ENCODE measurements at regions not wholly inside any gene's neighbourhood (a gene's known extent, or its start where the extent isn't known, plus 50 kb on each side); places are given as distances from the start of the nearest gene placed in this dataset.
"Not testable (repeated sequence)": the region's sequence is repeated elsewhere in the genome, so short reads cannot be mapped to it uniquely, and the experiment has no call there.

DNA sequence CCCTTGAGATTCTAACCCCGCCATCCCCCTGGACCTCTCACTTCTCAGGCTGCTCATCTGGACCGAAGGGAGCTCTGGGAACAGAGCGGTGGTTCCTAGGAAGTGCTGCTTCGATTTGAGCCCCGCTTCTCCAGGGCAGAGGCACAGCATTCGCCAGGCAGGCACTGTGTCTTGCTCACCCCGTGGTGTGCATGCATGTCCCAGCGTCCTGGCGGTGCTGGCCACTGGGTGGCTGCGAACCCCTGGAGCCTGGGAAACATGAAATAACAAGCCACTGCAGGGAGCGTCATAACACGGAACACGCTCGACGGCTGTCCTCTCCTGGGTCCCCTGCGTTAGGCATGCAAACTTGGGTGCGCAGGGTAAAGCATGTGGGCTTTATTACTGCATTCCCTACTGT is 4040.3 kb upstream of the TPTE start:
- not testable (repeated sequence) for DNase-seq (ENCODE audit: low read depth); H3K4me3 ChIP-seq (ENCODE audit: low read length)

DNA sequence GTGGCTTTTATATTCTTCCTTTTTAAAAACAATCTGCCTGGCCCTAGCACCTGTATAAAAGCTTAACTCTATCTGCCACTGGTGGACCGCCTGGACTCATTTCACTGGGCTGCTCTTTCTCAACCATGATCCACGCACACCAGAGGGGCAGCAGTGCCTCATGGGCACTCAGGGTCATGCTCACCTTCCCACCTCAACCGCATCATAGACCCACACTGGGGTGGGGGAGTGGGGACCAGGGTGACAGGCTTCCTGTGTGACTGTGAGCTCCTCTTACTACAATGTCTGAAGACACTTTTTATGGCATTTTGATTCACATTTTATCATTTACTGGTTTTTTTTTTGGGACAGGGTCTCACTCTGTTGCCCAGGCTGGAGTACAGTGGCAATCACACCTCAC is 4038.8 kb upstream of the TPTE start:
- not testable (repeated sequence) for DNase-seq (ENCODE audit: low read depth); H3K4me3 ChIP-seq (ENCODE audit: low read length)

DNA sequence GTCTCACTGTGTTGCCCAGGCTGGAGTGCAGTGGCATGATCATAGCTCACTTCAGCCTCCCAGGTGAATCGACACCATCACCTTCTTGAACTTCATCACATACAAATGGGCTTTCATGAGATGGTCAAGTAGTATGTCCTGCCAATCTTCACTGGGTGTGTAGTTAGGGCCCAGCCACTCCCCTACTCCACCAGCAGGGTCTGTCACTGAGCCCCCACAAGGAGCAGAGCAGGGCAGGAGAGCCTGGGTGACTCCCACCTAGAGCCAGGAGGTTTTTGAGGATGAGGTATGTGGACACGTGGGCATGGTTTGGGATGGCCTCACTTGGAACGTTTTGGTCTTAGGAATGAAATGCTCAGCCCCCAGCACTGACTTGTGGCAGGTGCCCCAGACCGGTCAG is 4037.7 kb upstream of the TPTE start:
- DNase-seq (ENCODE audit: low read depth); H3K4me3 ChIP-seq (ENCODE audit: low read length): not testable (repeated sequence)

DNA sequence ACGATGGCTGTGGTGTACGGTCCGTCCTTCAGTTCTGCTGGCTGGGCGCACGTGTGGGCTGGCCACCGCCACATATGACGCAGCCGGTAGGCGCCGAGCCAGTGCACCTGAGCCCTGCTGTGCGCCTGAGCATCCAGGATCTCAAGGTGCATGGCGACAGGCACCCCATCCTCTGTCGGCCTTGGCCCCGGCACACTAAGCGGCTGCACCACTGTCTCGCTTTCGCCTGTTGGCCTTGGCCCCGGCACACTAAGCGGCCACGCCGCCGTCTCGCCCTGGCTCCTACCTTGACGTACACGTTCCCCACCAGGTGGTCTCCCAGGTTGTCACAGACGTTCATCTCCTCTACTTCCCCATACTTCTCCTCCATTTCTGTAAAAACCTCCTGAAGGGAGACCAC is 4034.6 kb upstream of the TPTE start:
- DNase-seq (ENCODE audit: low read depth); H3K4me3 ChIP-seq (ENCODE audit: low read length): not testable (repeated sequence)

DNA sequence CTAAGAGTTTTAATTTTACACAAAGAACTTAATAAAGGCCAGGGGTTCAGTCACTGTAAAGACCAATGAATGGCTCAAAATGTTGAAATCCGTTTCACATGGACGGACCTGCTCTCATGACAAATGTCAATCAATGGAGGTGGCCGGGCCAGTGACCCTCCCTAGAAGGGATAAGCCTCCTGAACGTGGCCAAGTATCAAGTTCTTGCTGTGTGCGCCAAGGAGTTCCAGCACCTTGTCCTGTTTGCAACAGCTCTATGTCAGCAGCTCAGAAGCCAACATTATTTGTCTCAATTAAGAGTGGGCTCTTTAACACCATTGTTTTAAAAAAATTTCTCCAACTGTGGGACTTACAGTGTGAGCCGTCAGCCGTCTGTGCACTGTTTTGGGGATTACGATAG is 4028.7 kb upstream of the TPTE start:
- H3K4me3 ChIP-seq (ENCODE audit: low read length); DNase-seq (ENCODE audit: low read depth): not testable (repeated sequence)

DNA sequence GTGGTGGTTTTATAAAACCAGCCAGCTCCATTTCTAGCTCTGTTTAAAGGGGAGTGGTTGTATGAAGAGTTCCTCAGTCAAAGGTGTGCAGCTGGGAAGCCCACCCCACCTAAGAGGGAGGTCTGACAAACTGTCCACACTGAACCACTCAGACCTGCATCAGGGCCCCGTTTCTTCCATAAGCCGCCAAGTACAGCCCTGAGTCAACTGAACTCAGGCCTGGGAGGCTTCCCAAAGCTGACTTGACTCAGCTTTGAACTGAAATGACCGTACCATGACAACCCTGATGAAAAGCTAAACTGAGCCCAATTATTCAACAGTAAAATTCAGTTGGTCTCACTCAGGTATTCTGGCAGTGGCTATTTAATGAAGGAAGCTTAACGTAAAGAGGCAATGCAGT is 4027.4 kb upstream of the TPTE start:
- not testable (repeated sequence) for DNase-seq (ENCODE audit: low read depth); H3K4me3 ChIP-seq (ENCODE audit: low read length)

DNA sequence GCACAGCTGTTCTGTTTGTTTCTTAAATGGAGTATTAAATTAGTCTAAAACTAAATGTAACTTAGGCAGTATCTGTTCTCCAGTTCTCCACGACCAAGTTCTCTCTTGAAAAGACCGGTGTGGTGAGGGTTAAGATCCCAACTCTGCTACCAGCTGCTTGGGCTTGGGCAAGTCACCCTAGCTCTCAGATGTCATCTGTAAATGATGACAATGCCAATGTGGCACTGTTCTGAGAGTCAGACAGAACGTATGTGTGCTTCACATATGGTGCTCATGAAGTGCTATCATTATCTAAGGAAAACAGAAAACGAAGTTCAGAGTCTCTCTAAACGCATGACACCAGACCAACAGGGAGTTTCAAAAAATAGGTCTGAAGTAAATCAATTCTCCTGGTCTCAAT is 4025.0 kb upstream of the TPTE start:
- not testable (repeated sequence) for H3K4me3 ChIP-seq (ENCODE audit: low read length); DNase-seq (ENCODE audit: low read depth)

DNA sequence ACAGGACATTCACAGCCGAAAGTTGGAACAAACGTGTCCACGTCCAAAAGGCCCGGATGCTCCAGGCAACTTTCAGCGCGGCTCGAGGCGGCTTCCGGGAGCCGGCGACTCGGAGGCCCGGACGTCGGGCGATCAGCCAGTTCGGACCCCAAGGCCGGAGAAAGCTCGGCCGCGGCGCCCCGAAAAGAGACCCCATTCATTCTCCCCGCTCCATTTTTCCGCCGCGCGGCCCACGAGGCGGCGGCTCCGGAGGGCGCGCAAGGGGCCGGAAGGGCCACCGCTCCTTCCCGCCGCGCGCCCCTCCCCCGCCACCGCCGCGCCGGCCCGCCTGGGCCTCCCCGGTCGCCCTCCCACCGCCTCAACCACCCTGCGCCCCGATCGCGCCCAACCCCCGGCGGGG is 4022.7 kb upstream of the TPTE start:
- peak; percentile 1 for DNase-seq (ENCODE audit: low read depth)
- H3K4me3 ChIP-seq (ENCODE audit: low read length), result peak overlapping the region; percentile 42

DNA sequence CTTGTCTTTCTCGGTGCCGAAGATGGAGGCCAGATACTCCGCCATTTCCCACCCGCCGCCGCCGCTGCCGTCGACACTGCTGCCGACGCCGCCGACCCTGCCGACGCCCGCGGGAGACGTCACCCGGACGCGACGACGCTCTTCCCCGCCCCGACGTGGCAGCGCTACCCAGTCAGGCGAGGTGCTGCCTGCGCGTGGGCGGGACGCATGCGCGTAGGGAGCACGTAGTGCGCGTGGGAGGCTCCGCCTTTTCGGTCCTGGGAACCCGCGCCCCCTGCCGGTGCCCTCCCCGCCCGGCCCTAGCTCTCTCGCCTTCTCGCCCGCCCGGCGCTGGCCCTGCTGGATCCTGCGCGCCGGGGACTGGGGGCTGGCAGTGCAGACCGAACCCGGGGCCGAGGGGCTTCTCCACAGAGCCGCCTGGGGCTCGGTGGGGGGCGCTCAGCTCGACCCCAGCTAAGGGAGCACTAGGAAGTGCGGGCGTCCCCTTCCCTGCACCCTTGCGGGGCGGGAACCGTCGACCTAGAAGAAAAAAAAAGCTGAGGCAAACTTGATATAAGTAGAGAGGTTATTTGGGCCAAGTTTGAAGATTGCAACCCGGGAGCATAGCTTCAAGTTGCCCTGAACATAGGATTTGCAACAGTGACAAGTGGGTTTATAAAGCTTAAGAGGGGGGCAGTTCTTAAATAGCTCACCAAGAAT is 4022.1 kb upstream of the TPTE start:
- not testable (repeated sequence) for H3K4me3 ChIP-seq (ENCODE audit: low read length); DNase-seq (ENCODE audit: low read depth)

DNA sequence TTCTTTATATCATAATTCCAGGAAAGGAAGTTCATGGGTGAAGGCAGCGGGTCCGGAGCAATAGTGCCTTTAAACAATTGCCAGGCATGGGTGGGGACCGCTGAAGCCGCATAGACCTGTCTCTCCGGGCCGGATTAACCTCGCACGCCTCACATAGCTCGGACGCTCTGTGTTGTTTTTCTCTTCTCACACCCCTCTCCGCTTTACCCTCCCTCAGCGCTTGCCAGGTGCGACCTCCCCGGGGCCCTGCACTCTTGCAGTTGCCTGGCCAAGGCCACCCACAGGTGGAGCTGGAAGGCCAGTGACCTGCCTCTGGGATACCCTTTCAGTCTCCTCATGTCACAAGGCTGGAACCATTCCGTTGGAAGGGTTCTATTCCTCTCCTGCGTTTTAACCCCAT is 4021.5 kb upstream of the TPTE start:
- DNase-seq (ENCODE audit: low read depth); H3K4me3 ChIP-seq (ENCODE audit: low read length): not testable (repeated sequence)

DNA sequence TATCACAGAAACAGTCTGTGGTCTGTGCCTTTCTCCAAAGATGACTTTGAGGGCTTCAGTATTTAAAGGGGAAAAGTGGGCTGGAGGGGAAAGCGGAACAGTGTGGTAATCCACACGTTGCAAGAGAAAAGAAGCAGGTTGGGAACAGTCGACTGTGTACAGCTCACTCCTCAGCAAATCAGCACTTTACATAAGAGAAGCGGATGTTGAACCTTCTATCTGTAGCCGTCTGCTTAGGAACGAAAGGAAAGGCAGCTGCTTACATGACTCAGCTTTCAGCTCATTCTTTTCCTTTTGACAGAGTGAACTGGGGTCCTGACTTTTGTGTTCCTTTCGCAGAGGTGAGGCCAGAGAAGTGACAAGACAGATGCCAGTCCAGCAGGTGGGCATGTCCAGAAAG is 4020.7 kb upstream of the TPTE start:
- not testable (repeated sequence) for H3K4me3 ChIP-seq (ENCODE audit: low read length)

DNA sequence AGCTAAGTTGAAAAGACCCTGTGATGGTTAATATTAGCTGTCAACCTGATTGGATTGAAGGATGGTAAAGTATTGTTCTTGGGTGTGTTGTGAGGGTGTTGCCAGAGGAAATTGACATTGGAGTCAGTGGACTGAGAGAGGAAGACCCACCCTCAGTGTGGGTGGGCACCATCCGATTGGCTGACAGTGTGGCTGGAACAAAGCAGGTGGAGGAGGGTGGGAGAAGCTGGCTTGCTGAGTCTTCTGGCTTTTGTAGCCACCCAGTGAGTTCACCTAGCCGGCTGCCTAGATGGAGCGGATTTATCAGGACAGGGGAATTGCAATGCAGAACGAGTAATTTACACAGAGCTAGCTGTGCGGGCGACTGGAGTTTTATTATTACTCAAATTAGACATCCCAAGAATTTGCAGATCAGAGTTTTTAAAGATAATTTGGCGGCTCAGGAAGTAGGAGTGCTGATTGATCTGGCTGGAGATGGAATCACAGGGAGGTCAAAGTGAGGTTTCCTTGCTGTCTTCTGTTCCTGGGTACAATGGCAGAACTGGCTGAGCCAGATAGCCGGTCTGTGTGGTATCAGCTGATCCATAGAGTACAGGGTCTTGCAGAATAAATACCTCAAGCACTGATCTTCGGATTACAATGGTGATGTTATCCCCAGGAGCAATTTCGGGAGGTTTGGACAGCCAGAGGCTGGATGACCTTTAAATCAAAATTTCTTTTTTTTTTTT is 4015.1 kb upstream of the TPTE start:
- not testable (repeated sequence) for H3K4me3 ChIP-seq (ENCODE audit: low read length); DNase-seq (ENCODE audit: low read depth)

More for the DNA sequence above, 4020.7 kb upstream of the TPTE start:
- DNase-seq (ENCODE audit: low read depth), result not testable (repeated sequence)

DNA sequence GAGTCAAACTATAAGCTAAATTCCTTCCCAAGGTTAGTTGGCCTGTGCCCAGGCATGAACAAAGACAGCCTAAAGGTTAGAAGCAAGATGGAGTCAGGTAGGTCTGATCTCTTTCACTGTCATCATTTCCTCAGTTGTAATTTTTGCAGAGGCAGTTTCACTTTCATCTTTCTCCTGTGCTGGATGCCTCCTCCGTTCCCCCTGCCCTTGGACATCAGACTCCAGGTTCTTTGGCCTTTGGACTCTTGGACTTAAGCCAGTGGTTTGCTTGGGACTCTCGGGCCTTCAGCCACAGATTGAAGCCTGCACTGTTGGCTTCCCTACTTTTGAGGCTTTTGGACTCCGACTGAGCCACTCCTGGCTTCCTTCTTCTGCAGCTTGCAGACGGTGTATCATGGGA is 4013.8 kb upstream of the TPTE start:
- not testable (repeated sequence) for DNase-seq (ENCODE audit: low read depth); H3K4me3 ChIP-seq (ENCODE audit: low read length)

DNA sequence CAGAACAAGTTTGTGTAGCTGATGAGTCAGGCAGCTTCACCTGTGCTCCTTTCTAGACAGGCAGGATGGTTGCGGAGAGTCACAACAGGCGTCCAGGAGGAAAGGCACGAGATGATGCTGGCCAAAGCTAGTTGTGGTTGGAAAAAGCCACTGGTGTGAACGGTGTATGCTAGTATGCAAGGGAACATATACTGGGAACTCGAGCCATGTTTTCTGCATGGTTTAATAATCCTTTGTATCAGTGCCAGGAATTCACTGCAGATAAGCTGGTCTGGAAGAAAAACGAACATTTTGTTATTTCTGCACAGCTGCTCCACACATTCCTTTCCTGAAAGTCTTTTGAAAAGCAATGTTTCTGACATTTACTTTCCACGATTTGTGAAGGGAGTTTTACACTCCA is 3999.6 kb upstream of the TPTE start:
- DNase-seq (ENCODE audit: low read depth); H3K4me3 ChIP-seq (ENCODE audit: low read length): not testable (repeated sequence)

DNA sequence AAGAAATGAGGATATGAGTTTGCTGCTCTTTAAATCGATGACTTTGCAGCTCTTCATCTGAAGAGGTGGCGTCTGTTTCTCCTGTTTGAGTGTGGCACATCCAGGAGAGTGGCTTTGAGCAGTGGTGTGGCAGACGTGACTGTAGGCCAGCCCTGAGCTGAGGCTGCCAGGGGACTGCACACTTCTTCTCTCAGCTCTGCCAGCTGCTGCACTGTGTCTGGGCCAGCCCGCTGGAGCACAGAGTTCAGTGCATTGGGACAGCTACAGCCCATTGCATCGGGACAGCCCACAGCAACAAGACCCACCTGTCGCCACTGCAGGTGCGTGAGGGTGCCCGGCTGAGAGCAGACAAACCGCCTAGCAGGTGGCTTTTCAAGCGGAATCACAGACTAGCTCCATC is 3995.2 kb upstream of the TPTE start:
- not testable (repeated sequence) for DNase-seq (ENCODE audit: low read depth); H3K4me3 ChIP-seq (ENCODE audit: low read length)

DNA sequence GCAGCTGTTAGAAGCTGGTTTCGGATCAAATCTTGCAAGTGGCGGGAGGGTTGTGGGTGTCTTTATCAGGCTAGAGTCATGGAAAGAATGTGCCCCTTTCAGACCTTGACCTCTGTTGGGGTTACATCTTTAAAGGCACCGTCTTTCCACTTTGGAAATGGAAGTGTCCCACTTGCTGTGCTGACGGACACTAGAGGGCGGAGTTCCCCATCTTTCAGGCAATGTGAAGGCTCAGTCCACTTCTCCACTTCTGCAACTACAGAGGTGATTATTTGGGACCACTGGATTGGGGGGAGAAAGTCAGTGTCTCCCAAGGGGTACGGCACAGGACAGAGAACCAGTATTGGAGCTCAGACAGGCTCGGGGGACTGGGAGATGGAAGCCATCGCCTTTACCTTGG is 3990.7 kb upstream of the TPTE start:
- not testable (repeated sequence) for H3K4me3 ChIP-seq (ENCODE audit: low read length); DNase-seq (ENCODE audit: low read depth)

DNA sequence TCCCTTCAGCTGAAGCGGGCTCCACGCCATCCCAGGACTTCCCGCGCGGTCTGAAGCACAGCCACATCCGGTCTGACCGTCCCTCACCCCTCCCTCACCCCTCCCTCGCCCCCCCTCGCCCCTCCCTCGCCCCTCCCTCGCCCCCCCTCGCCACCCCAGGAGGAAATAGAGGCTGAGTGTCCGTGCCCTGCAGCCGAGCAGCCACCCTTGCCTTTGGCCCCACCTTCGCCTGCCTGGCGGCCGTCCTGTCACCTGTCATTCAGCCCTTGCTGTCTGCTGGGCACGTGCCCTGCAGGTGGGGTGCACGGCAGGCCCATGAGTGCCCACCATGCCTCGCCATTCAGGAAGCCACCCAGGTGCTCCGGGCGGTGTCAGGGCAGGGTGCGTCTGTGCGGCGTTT is 3988.1 kb upstream of the TPTE start:
- not testable (repeated sequence) for DNase-seq (ENCODE audit: low read depth); H3K4me3 ChIP-seq (ENCODE audit: low read length)

DNA sequence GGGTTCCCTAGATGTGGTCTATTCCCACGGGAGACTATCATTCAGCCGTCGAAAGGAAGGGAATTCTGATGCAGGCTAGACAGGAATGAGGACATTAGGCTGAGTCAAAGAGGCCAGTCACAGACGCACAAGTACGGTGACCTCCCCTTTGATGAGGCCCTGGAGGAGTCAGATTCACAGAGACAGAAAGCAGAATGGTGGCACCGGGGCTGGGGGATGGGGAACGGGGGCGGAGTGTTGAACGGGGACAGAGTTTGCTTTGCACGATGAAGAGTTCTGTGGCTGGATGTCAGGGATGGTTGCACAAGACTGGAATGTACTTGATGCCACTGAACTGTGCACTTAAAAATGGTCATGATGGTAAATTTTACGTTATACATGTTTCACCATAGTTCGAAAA is 3983.1 kb upstream of the TPTE start:
- DNase-seq (ENCODE audit: low read depth); H3K4me3 ChIP-seq (ENCODE audit: low read length): not testable (repeated sequence)

DNA sequence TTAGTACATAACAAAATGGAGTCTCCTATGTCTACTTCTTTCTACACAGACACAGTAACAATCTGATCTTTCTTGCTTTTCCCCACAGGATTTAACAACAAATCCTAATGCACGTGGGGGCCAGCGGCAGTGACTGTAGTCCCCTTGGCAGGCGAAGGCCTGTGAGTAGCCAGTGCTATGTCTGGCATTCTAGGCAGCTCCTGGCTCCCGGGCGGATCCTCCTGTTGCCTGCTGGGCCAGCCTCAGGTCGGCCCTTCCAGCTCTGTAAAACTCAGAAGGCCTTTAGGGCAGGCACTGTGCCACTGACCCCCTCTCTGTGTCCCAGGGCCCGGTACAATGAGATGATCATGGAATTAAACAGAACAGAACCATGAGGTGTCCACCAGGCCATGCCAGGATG is 3981.7 kb upstream of the TPTE start:
- not testable (repeated sequence) for DNase-seq (ENCODE audit: low read depth); H3K4me3 ChIP-seq (ENCODE audit: low read length)

DNA sequence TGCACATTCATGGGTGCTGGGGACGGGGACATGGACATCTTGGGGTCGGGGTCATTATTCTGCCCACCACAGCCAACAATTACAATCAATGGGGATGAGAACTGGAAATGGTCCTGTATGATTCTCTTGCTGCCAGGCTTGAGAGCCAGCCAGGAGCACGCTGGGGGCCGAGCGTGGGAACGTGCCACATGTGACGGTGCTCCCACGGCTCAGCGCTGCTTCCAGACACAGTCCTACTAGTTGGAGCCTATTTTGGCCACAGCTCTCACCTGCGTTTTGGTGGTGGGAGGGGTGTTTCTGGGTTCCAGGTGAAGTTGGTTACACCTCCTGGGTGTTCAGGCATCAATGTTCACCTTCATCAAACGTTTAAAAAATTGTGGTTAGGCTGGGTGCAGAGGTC is 3980.3 kb upstream of the TPTE start:
- H3K4me3 ChIP-seq (ENCODE audit: low read length), result not testable (repeated sequence)

DNA sequence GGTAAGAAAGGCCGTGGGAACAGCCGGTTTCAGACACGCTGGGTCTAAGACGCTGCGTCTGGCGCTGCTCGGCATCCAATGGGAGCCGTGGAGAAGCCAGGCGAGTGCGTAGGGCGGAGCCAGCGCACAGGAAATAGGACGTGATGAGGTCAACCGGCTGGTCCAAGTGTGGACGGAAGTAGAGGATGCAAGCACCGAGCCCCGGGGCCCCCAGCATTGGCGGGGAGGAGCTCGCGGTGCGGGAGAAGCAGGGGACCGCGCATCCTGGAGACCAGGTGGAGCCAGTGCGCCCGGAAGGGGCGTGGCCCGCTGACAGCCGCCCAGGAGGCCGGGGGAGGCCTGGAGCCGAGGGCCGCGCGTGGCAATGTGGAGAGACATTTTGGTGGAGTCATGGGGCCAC is 3976.1 kb upstream of the TPTE start:
- not testable (repeated sequence) for DNase-seq (ENCODE audit: low read depth); H3K4me3 ChIP-seq (ENCODE audit: low read length)

More for the DNA sequence above, 3980.3 kb upstream of the TPTE start:
- not testable (repeated sequence) for DNase-seq (ENCODE audit: low read depth)
